Esophagus squamous epithelium (tissue), 5 donors: ENCODE measurements at regions not wholly inside any gene's neighbourhood (a gene's known extent, or its start where the extent isn't known, plus 50 kb on each side); places are given as distances from the start of the nearest gene placed in this dataset.

Experiments
- DNase-seq: peaks from one replicate; lab custom pipeline; 2025; lab: John Stamatoyannopoulos, UW
- H3K27ac ChIP-seq, 4 donors: fragments of 200-600 bp; sonication (generic); one replicate each; pipeline ENCODE4 v1.5.1; 2016 to 2019; ENCODE audit warnings: mild to moderate bottlenecking in 1 of 4
- H3K27me3 ChIP-seq, 4 donors: fragments of 200-600 bp; sonication (generic); 1 replicate in 3 of 4; 2 replicates in 1 of 4; pipeline versions ENCODE4 v1.5.1 to v1.6.0; 2017 to 2021; ENCODE audit warnings: antibody characterized with exemption in 1 of 4
- H3K36me3 ChIP-seq, 3 donors: fragments of 200-600 bp; sonication (generic); one replicate each; pipeline ENCODE4 v1.5.1; 2016 to 2019
- H3K4me1 ChIP-seq, 3 donors: fragments of 200-600 bp; sonication (generic); one replicate each; pipeline ENCODE4 v1.5.1; 2017 to 2019
- H3K4me3 ChIP-seq, 4 donors: fragments of 200-600 bp; sonication (generic); 1 replicate in 3 of 4; 2 replicates in 1 of 4; pipeline ENCODE4 v1.5.1; 2016 to 2019; ENCODE audit warnings: mild to moderate bottlenecking in 2 of 4, moderate library complexity in 1 of 4
- H3K9me3 ChIP-seq, 3 donors: fragments of 200-600 bp; sonication (generic); one replicate each; pipeline ENCODE4 v1.5.1; 2016 to 2019
- POLR2A ChIP-seq, 4 donors: fragments of 450-650 bp; IDR thresholded peaks; one replicate each; pipeline ENCODE4 v1.6.1; 2017; ENCODE audit warnings: antibody characterized with exemption in 4 of 4, mild to moderate bottlenecking in 4 of 4, moderate library complexity in 3 of 4
- WGBS, 2 donors: methylation state at CpG; one replicate each; pipeline ENCODE4 v1.1.5; 2018; 5-methylcytosine and 5-hydroxymethylcytosine counted together
- intact Hi-C: fragments of 100-400 bp; cut with DNase I; formaldehyde crosslinking; loops from one replicate; pipeline ENCODE4 v1.15.0; 2022
- TF ChIP-seq, protein P1 (sequence below), 6 experiments: fragments of 450-650 bp in 4 of 6; fragments of 200-600 bp in 2 of 6; sonication (generic) in 2 of 6; IDR thresholded peaks; one replicate each; pipeline ENCODE4 v1.5.1; 2016 to 2019; ENCODE audit warnings: antibody characterized with exemption in 6 of 6, mild to moderate bottlenecking in 4 of 6, moderate library complexity in 4 of 6
- donor health status: DM: yes; HTN: yes; CAD: no.

DNA sequence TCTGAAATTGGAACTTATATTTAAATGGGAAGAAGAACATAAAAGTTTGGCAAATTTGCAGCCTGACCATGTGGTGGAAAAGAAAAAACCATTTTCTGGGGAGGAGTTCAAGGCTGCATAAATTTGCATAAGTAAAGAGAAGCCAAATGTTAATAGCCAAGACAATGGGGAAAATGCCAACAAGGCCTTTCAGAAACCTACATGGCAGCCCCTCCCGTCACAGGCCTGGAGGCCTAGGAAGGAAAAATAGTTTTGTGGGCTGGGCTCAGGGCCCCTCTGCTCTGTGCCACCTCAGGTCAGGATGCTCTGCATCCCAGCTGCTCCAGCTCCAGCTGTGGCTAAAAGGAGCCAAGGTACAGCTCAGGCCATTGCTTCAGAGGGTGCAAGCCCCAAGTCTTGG, 67.6 kb upstream of the CCDC60 start:
- Histone ChIP-seq H3K9me3 (no peaks in the 10 kb centered on the region), H3K27me3 (no peaks in the 10 kb centered on the region), H3K4me1 (no peaks in the 10 kb centered on the region), H3K4me3 (no peak overlapping the region), H3K36me3 (no peaks in the 10 kb centered on the region), H3K27ac (no peak overlapping the region)
- TF ChIP-seq, protein P1, sequence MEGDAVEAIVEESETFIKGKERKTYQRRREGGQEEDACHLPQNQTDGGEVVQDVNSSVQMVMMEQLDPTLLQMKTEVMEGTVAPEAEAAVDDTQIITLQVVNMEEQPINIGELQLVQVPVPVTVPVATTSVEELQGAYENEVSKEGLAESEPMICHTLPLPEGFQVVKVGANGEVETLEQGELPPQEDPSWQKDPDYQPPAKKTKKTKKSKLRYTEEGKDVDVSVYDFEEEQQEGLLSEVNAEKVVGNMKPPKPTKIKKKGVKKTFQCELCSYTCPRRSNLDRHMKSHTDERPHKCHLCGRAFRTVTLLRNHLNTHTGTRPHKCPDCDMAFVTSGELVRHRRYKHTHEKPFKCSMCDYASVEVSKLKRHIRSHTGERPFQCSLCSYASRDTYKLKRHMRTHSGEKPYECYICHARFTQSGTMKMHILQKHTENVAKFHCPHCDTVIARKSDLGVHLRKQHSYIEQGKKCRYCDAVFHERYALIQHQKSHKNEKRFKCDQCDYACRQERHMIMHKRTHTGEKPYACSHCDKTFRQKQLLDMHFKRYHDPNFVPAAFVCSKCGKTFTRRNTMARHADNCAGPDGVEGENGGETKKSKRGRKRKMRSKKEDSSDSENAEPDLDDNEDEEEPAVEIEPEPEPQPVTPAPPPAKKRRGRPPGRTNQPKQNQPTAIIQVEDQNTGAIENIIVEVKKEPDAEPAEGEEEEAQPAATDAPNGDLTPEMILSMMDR (IDR thresholded peaks at IDR 0.05): no peak
- no peak for TF ChIP-seq POLR2A (IDR thresholded peaks at IDR 0.05)
- DNase-seq: no peak
- intact Hi-C loops: no loop called here
- WGBS, 2 donors: 88 to 100% methylated on average over 1 of the region's 1 CpG

DNA sequence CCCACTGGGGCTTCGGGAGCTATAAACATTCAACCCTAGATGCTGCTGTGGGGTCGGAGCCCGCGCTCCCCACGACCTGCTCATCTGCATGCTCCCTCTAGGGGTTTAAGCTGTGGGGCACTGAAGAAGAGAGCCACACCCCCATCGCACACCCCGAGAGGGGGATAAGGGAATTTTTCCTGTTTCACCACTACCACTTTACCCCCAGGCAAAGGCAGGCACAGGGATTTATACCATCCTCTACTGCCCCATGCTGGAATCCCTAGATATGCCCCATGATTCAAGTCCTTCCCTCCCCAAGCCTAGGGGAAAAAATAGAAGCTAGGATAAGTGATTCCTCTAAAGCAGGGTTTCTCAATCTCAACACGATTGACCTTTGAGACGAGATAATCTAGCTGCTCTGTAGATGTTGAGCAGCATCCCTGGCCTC, 59.9 kb upstream of the CCDC60 start:
- no peaks in the 10 kb centered on the region for H3K4me1 ChIP-seq
- WGBS, 2 donors: 61 to 90% methylated on average over 6 to 7 of the region's 9 CpGs
- H3K9me3 ChIP-seq: no peaks in the 10 kb centered on the region
- no peak for TF ChIP-seq POLR2A (IDR thresholded peaks at IDR 0.05)
- TF ChIP-seq, protein P1 (IDR thresholded peaks at IDR 0.05): no peak
- intact Hi-C loops: no loop called here
- no peak overlapping the region for H3K27ac ChIP-seq
- H3K27me3 ChIP-seq: no peaks in the 10 kb centered on the region
- DNase-seq: no peak
- no peak overlapping the region for H3K4me3 ChIP-seq
- H3K36me3 ChIP-seq: no peaks in the 10 kb centered on the region

GRCh38 chr12:119283310-119283709, 51.2 kb upstream of the CCDC60 start:
- no peaks in the 10 kb centered on the region for H3K4me1 ChIP-seq
- no peaks in the 10 kb centered on the region for H3K27me3 ChIP-seq
- no peaks in the 10 kb centered on the region for H3K9me3 ChIP-seq
- H3K27ac ChIP-seq: no peak overlapping the region
- no peak for DNase-seq
- TF ChIP-seq POLR2A (IDR thresholded peaks at IDR 0.05): no peak
- TF ChIP-seq, protein P1 (IDR thresholded peaks at IDR 0.05): no peak
- no peak overlapping the region for H3K4me3 ChIP-seq
- no peaks in the 10 kb centered on the region for H3K36me3 ChIP-seq
- intact Hi-C loops: no loop called here
- 60% methylated on average over 2 of the region's 2 CpGs; no CpG with 5 or more reads in 1 of the 2 donors for WGBS, 2 donors
